DMS114 treated with DMSO at 0.1 percent for 48 hours (cell line): ENCODE measurements at regions not wholly inside any gene's neighbourhood (a gene's known extent, or its start where the extent isn't known, plus 50 kb on each side); places are given as distances from the start of the nearest gene placed in this dataset.

Experiments used
- DNase-seq: peaks from one replicate; lab custom pipeline; 2025; ENCODE audit not compliant: unreplicated experiment; lab: John Stamatoyannopoulos, UW

- no peak for DNase-seq
Measured at GRCh38 chr14:71716041-71716772, 216.0 kb upstream of the RGS6 start.

- DNase-seq = peak; percentile 18
Measured at GRCh38 chr14:71720978-71721624, 211.1 kb upstream of the RGS6 start.

- DNase-seq = no peak
Measured at GRCh38 chr14:71721791-71722190, 210.4 kb upstream of the RGS6 start.

- DNase-seq = no peak
Measured at GRCh38 chr14:71722885-71723284, 209.3 kb upstream of the RGS6 start.

- no peak for DNase-seq
Measured at GRCh38 chr14:71725922-71726579, 206.2 kb upstream of the RGS6 start.

DNA sequence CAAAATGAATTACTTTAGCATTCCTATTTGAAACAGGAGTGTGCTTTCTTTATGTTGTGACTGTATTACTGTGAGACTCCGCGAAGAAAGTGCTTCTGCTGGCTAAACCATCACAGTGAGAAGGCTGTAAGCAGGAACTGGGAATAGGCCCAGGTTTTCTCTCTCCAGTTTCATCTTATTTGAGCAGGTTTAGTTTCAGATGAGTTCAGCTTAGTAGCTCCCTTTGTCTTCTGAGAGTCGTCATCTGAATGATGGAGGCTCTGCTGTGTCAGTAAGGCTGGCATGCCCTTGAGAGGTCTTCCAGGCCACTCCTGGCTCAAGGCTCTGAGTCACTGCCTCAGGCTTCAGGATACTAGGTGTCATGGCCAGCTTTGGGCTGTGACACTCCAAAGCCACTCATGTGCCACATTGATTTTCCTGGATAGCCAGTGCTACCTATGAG lies 205.6 kb upstream of the RGS6 start:
- no peak for DNase-seq

DNA sequence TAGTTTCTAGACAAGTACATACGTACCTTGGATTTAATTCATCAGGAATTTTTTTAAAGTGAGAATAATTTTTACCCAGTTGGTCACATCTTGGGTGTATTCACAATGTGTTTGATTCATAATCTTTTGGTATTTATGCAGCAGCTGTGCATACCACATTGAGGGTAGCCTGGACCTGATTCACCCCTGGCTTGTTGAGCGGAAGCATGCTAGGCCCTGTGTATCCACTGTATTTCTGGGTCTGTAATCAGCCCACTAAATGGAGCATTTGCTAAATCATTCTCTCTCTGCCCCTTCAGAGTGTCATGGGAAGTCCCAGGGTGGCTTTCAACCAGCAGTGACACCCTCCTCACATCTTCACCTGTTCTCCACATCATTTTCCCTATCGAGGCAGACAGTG lies 203.8 kb upstream of the RGS6 start:
- DNase-seq = no peak

GRCh38 chr14:71729596-71729995 lies 202.6 kb upstream of the RGS6 start:
- DNase-seq = no peak

- DNase-seq = no peak
Measured at GRCh38 chr14:71730471-71730870, 201.8 kb upstream of the RGS6 start.

GRCh38 chr14:71731096-71731495 lies 201.1 kb upstream of the RGS6 start:
- no peak for DNase-seq

GRCh38 chr14:71733210-71733883 lies 198.9 kb upstream of the RGS6 start:
- DNase-seq = no peak

GRCh38 chr14:71734076-71734475 lies 198.2 kb upstream of the RGS6 start:
- no peak for DNase-seq

DNA sequence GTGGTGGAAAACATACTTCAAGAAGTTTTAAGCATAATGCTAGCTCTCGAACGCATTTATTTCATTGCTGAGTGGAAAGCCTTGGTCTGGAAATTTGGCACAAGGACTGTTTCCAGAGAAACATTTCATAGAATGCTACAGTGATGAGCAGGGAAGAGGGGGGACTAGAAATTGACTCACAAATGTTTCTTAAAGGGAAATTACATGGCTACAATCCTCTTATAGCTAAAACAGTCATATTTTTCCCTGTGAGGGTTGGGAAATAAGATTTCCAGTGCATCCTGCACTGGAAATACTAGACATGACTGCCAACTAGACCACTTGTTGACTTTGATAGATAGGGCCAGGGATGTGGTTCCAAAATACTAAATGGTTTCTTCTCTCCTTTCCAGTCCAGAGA lies 197.3 kb upstream of the RGS6 start:
- DNase-seq = no peak

DNA sequence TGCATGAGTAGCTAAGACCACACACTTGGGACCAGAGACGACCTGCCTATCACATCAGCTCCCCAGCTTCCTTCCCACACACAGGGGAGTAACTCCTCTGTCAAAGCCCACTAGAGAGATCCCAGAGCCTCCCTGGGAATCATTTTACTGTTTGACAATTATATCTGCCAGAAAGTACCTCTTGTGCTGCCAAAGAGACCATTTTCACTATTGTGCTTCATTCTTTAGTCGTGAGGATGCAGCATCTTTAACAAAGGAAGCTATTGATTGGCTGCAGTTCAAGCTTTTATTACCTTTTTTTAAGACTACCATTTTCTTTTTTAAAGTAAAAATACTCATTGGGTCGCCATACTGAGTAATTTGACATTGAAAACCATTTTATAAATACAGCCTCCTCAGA lies 194.5 kb upstream of the RGS6 start:
- DNase-seq = no peak

DNA sequence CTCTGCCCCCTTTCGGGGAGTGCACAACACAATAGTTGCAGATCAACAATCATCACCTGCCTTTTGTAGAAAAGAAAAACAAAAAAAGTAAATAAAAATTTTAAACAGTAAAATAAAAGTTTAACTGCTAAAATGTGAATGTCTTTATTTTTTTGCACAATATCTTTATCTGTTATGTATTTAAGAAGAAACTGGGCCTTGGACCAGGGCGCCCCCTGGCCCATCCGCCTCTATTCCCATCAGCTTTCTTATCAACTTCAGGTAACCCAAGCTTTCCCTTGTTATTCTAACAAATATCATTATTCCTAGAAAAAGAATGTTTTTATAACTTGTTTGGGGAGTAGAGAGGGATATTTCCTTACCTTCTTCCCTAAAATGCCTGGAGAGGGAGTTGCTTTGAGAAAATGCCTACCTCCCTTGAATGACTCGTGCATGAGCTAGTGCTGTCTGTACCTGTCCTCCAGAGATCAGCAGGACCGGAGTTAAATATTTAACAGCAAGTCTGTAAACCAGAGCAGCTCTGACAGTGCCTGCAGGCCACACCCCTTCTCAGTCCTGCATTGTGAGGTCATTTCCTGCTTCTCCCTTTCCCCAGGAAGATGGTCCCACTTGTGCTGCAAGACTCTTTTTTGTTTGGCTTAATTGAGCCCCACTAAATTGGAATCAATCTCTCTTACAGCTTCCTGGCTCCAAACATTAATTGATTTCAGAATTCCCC lies 192.8 kb upstream of the RGS6 start:
- DNase-seq = no peak

DNA sequence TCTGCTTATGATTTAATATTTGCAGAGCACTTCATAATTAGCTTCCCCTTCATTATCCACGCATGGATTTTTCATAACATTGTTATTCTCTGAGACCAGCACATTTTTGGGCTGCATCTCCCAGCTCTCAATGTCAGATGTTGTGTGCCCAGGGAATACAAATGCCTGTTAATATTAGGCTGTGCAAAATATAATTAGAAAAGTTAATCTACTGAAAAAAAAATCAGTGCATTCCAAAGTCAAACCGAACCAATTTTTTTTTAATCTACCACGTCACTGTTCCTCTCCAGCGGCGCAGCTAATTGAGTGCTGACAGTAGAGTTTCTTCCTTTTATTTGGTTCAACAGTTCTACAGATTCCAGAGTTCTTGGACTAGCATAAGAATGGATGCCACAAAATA lies 191.0 kb upstream of the RGS6 start:
- DNase-seq = no peak

GRCh38 chr14:71742485-71742884 lies 189.7 kb upstream of the RGS6 start:
- no peak for DNase-seq

GRCh38 chr14:71745072-71745471 lies 187.2 kb upstream of the RGS6 start:
- no peak for DNase-seq

DNA sequence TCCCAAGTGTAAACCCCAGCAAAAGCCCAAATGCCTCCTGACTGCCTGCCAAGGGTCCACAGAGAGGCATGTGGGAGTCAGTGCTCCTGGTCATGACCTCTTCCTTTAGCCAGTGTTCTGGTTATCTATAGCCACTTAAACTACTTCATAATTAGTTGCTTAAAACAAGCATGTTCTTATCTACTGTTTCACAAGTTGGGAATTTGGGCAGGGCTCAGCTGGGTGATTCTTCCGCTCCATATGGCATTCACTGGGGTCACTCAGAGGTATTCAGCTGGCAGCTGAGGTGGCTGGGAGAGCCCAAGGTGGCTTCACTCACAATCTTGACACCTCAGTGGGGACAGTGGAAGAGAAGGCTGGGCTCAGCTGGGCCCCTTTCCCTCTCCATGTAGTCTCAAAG lies 184.0 kb upstream of the RGS6 start:
- no peak for DNase-seq

- no peak for DNase-seq
Measured at GRCh38 chr14:71749613-71750238, 182.5 kb upstream of the RGS6 start.

- DNase-seq = no peak
Measured at GRCh38 chr14:71751264-71751663, 181.0 kb upstream of the RGS6 start.
